Transverse colon (tissue), 4 donors: ENCODE measurements at regions not wholly inside any gene's neighbourhood (a gene's known extent, or its start where the extent isn't known, plus 50 kb on each side); places are given as distances from the start of the nearest gene placed in this dataset.

Experiments
- CTCF ChIP-seq, 5 experiments: fragments of 200-600 bp in 3 of 5; fragments of 450-650 bp in 2 of 5; sonication (generic) in 3 of 5; IDR thresholded peaks; 1 replicate in 2 of 5; 2 replicates in 3 of 5; pipeline ENCODE4 v1.5.1; 2016 to 2017; ENCODE audit warnings: antibody characterized with exemption in 5 of 5, inconsistent platforms in 3 of 5, mild to moderate bottlenecking in 2 of 5, moderate library complexity in 1 of 5
- POLR2A ChIP-seq: fragments of 450-650 bp; IDR thresholded peaks from one replicate; pipeline ENCODE4 v1.6.1; 2016; ENCODE audit warnings: antibody characterized with exemption, mild to moderate bottlenecking, moderate library complexity
- POLR2AphosphoS5 ChIP-seq, 3 donors: sonication (generic); formaldehyde crosslinking; IDR thresholded peaks; one replicate each; pipeline ENCODE4 v1.6.1; 2016; ENCODE audit warnings: antibody characterized with exemption in 3 of 3

GRCh38 chrY:19059733-19060132, 286.2 kb upstream of the HSFY2 start:
- TF ChIP-seq CTCF (IDR thresholded peaks at IDR 0.05) (no peak), POLR2AphosphoS5 (IDR thresholded peaks at IDR 0.05) (no peak), POLR2A (no peak)
